Fibroblast of peridontal ligament (primary cell): ENCODE measurements at regions not wholly inside any gene's neighbourhood (a gene's known extent, or its start where the extent isn't known, plus 50 kb on each side); places are given as distances from the start of the nearest gene placed in this dataset.
"Not testable (repeated sequence)": the region's sequence is repeated elsewhere in the genome, so short reads cannot be mapped to it uniquely, and the experiment has no call there.

ENCODE experiments used
- DNase-seq: peaks from one replicate; pipeline ENCODE4 v3.0.0-alpha.2; 2010; ENCODE audit errors: extremely low read depth

DNA sequence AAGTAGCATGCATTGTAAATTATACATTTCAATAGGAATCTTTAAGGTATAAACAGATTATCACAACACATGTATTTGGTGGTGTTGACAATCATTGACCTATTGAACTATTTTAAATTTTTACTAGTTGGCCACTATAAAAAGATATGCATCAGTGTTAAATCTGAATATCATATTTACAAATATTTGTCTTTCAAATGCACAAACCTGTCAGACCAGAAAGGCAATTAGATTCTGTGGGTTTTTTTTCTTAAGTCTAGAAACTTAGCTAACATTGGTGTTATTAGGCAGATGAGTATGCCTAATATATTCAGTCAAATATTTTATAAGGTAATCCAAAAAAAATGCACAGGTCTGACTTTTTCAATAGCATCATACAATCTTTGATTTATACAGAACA is 241.4 kb upstream of the DGKB start:
- no peak for DNase-seq

GRCh38 chr7:15143121-15143520 is 240.6 kb upstream of the DGKB start:
- DNase-seq: no peak

GRCh38 chr7:15140431-15140830 is 237.9 kb upstream of the DGKB start:
- no peak for DNase-seq

GRCh38 chr7:15131661-15132060 is 229.1 kb upstream of the DGKB start:
- DNase-seq: no peak

- DNase-seq: no peak
Observed at GRCh38 chr7:15130666-15131541, 228.4 kb upstream of the DGKB start.

- no peak for DNase-seq
Observed at GRCh38 chr7:15128716-15129115, 226.2 kb upstream of the DGKB start.

DNA sequence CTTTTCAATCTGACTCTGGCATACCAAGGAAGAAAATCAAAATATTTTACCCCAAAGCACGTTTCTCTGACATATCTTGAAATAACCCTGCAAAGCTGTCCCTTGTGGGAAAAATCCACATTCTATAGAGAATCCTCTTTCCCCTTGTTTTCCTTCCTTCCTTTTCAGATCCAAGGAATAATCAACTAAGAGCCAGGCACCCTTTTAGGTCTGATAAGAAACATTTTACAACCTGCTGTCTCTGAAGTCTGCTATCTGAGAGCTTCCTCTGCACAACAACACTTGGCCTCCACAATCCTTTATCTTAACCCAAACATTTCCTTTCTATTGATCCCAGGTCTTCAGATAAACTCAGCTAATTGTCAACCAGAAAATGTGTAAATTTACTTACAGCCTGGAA is 224.1 kb upstream of the DGKB start:
- not testable (repeated sequence) for DNase-seq

GRCh38 chr7:15123901-15124300 is 221.3 kb upstream of the DGKB start:
- DNase-seq: no peak

DNA sequence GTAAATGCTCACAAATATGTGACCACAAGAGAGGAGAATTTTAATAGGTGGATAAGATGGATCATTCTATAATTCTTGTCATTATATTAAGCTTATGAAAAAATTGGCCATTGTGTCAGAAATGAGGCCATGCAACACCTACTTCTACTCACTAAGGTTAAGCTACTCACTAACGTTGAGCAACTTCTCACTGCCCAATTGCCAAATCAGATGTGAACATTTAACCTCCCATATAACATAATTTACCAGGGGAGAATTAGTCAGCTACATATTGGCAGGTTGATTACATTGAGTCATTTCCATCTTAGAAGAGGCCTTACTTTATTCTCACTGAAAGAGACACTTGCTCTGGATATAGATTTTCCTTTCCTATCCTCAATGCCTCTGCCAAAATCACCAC is 211.2 kb upstream of the DGKB start:
- no peak for DNase-seq

- no peak for DNase-seq
Observed at GRCh38 chr7:15105711-15106110, 203.2 kb upstream of the DGKB start.

DNA sequence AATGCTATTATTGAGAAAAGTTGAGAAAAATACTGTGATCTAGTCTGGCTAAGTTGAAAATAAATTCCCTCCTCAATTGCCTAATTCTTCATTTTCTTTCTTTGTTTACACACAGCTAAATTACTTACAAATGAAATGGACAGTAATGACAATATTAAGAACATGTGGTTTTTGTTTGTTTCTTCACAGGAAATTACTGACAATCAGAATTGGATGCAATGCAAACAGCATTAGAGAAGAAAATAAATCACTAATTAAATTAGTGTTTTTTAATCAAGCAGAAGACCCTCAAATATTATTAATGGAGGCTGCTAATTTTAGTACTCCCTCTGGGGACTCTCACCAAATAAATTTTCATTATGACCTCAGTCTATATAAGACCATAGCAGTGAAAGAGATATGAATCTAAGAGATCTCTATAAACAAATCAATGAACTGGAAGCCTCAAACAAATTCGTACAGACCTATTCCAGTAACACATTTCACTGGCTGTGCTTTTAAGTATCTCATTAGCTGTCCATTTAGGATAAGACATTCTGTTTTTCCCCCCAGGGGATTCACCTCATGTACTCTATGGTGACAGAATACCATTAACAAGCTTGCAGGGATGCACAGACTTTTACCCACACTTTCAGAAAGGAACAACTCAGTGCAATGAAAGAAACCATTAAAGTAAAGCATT is 202.0 kb upstream of the DGKB start:
- DNase-seq: no peak

GRCh38 chr7:15099074-15099473 is 196.5 kb upstream of the DGKB start:
- DNase-seq: no peak

DNA sequence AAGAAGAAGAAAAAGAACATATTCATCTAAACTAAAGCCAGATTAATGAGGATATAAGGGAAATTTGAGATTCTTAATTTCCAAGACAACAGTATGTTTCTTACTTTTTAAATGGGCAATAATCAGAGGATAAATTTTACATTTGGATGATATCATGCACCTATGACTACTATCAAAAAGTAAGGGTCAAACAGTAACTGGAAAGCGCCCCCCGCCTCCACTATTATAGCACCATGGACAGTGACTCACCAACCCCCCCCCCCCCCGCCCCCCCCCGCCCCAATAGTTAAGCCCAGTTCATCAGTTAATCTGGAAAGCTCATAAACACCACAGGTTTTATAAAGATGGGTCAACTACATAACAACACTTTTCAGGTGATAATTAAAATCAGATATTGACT is 194.3 kb upstream of the DGKB start:
- no peak for DNase-seq

- no peak for DNase-seq
Observed at GRCh38 chr7:15094989-15095388, 192.4 kb upstream of the DGKB start.

DNA sequence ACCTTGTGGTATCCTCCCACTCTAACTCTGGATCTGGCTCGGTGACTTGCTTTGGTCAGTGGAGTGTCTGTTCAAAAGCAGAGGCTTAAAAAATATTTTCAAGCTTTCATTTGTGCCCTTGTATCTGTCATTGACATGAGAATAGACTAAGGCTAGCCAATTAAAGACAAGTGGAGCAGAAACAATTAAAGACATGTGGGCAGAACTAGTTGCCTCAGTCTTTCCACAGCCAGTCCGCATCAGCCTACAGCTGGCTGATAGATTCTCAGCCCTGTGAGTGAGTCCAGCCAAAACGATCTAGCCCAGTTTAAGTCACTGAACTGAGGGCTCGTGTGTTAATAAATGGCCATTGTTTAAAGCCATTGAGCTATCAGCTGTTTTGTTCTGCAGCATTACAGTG is 185.2 kb upstream of the DGKB start:
- no peak for DNase-seq

DNA sequence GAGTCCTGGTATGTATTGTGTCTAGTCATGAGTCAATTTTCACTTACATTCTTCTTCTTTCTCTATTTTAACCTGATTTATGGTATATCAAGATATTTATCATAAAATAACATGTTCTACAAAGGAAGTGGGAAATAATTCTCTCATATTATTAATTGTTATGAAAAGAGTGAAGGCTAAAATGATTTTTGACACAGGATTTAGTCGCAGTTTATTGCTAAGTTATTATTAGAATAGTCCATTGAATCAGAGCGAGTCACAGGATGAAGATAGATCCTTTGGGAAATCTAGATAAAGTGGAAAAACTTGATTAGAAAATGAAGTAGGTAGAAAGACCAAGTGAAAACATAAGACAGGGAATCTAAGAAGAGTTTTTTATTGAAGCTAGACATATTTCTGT is 184.3 kb upstream of the DGKB start:
- DNase-seq: no peak

DNA sequence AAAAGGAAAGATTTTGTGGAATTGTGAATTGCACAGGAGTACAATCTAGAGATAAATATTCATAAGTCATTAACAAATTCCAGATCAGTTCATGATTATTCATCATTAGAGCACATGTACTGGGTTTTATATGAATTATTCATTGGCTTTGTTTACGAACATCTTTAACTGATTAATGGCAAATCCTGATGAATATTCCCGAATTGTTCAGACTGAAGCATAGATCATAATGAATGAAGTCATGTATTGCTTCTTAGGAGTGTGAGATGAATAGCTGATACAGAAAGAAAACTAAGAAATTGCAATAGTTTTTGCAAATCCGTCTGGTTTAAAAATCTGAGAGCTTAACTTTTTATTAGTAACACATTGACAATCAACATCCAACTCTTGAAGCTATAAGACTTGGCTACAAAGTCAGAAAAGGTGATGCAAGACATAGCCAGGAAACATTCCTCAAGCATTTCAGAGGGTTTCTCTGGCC is 183.6 kb upstream of the DGKB start:
- DNase-seq: no peak

DNA sequence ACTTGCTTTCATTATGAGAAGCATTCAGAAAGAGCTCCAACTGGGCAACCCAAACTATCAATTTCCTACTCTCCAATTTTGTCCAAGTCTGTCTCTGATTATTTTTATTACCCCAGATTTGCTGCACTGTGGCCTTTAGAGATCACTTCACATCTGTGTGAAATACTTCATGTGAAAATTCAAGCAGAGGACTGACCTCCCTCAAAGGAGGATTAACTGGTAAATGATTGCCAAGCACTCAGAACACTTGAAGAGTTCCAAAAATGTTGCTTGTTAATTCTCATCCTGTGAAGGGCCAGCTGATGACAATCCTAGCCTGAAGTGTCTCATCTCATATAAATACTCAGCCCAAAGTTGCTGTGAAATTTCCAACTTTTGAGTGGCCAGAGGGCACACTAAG is 182.8 kb upstream of the DGKB start:
- DNase-seq: no peak

DNA sequence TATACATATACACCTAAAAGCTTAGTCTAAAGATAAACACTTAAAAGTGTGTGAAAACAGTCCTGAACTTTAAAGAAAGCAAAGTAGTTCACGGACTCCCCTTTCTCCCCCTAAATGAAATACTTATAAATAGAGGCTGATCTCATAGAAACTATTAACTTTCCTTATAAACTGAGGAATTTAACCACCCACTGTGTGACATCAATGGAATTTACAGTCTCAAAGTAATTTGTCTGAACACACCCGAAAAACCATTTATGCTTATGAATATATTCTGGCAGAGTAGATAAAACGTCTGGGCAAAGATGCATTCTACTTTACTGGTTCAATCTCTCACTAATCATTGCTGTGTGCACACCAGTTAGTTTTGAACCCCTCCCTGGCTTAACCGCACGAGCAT is 181.8 kb upstream of the DGKB start:
- no peak for DNase-seq

- DNase-seq: no peak
Observed at GRCh38 chr7:15081891-15082290, 179.3 kb upstream of the DGKB start.

GRCh38 chr7:15073301-15073700 is 170.8 kb upstream of the DGKB start:
- no peak for DNase-seq

- no peak for DNase-seq
Observed at GRCh38 chr7:15068324-15068723, 165.8 kb upstream of the DGKB start.

DNA sequence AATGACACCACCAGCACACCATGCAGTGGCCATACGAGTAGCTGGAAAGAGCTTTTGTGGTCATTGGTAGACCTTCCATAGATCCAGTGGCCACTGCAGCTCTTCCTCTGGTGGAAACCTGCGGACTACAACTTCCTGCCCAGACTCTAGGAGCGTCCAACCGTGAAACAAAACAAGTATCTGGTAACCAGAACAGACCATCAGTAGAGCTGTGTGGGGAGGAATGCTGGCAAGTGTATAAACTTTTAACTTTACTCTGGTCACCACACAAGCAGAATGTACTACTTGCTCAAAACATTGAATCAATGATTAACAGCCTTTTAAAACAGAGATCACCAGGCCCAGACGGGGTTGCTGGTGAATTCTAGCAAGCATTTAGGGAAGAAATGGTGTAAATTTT is 154.7 kb upstream of the DGKB start:
- no peak for DNase-seq
